NB4 (cell line): ENCODE measurements at regions not wholly inside any gene's neighbourhood (a gene's known extent, or its start where the extent isn't known, plus 50 kb on each side); places are given as distances from the start of the nearest gene placed in this dataset.

Experiments used
- DNase-seq: peaks from one replicate; pipeline ENCODE4 v3.0.0; 2010; ENCODE audit warnings: low read depth
- H3K4me3 ChIP-seq: one replicate; pipeline ENCODE4 v1.5.1; 2011; ENCODE audit warnings: mild to moderate bottlenecking, low read depth, low read length, moderate library complexity
- MYC ChIP-seq: IDR thresholded peaks from 2 replicates; pipeline ENCODE4 v1.6.1; 2011; ENCODE audit warnings: low read depth, low read length
- POLR2A ChIP-seq: IDR thresholded peaks from 2 replicates; pipeline ENCODE4 v1.6.1; 2011; ENCODE audit warnings: mild to moderate bottlenecking; ENCODE audit not compliant: insufficient read length; ENCODE audit errors: extremely low read depth
- TF ChIP-seq, protein P1 (sequence below): IDR thresholded peaks from one replicate; pipeline ENCODE4 v1.5.1; 2012; ENCODE audit warnings: low read depth, low read length
- TF ChIP-seq, protein P2 (sequence below): IDR thresholded peaks from 2 replicates; pipeline ENCODE4 v1.6.1; 2011; ENCODE audit warnings: low read depth, low read length

DNA sequence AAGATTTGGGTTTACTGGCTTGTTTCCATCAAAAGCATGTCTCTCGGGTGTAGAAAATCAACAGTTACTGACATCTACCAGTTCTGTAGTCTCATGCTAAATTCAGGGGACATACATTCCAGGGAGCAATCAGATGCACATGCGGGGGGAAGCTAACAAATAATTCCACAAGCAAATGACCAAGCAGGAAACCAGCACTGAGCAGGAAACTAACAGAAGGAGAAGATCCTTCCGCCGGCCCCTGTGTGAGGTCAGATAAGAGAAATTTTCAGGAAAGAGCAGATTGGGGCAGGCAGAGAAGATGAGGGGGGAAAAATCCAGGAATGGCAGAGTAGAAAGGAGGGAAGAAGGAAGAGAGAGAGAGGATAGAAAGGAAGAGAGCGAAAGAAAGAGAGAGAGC is 127.6 kb upstream of the TMCC3 start:
- DNase-seq, result no peak
- H3K4me3 ChIP-seq, result no peak overlapping the region
- TF ChIP-seq, protein P1, sequence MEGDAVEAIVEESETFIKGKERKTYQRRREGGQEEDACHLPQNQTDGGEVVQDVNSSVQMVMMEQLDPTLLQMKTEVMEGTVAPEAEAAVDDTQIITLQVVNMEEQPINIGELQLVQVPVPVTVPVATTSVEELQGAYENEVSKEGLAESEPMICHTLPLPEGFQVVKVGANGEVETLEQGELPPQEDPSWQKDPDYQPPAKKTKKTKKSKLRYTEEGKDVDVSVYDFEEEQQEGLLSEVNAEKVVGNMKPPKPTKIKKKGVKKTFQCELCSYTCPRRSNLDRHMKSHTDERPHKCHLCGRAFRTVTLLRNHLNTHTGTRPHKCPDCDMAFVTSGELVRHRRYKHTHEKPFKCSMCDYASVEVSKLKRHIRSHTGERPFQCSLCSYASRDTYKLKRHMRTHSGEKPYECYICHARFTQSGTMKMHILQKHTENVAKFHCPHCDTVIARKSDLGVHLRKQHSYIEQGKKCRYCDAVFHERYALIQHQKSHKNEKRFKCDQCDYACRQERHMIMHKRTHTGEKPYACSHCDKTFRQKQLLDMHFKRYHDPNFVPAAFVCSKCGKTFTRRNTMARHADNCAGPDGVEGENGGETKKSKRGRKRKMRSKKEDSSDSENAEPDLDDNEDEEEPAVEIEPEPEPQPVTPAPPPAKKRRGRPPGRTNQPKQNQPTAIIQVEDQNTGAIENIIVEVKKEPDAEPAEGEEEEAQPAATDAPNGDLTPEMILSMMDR, result no peak
- TF ChIP-seq, protein P2, sequence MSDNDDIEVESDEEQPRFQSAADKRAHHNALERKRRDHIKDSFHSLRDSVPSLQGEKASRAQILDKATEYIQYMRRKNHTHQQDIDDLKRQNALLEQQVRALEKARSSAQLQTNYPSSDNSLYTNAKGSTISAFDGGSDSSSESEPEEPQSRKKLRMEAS, result no peak
- no peak for TF ChIP-seq POLR2A

DNA sequence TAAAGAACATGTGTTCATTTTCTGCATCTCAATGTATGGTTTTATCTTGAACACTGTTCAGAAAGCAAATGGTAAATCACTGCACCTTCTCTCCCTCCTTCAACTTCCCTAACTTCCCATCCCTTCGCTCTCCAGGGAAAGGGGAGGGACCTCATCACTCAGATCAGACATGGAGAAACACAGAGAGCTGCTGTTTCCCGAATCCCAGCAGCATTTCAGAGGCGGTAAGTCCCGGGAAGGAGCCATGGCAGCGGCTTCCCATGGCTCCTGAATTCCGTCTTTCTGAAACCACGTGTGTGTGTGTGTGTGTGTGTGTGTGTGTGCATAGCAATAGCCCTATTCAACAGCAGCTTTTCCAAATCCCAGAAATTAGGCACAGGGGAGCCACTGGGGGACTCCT is 125.4 kb upstream of the TMCC3 start:
- TF ChIP-seq, protein P2, result no peak
- TF ChIP-seq POLR2A (no peak), MYC (no peak)
- TF ChIP-seq, protein P1, result no peak
- no peak overlapping the region for H3K4me3 ChIP-seq
- no peak for DNase-seq

DNA sequence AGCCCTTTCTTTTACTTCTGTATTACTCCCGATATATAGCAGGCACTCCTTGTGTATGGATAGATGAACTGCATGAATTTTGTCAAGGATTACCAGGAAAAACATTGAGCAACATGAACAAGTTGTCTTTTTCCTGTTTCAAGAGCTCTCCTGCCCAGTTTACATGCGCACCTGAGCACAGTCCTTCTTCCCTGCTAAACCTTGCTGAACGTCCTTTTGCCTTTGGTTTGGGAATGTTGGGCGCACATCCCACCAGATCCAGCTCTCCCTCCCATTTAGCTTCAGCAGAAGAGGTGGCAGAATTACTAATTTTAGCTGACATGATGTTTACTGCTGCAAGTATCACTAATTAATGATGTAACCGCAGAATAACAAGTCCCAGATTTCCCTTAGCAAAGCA is 121.4 kb upstream of the TMCC3 start:
- no peak for TF ChIP-seq MYC
- TF ChIP-seq, protein P2, result no peak
- no peak overlapping the region for H3K4me3 ChIP-seq

DNA sequence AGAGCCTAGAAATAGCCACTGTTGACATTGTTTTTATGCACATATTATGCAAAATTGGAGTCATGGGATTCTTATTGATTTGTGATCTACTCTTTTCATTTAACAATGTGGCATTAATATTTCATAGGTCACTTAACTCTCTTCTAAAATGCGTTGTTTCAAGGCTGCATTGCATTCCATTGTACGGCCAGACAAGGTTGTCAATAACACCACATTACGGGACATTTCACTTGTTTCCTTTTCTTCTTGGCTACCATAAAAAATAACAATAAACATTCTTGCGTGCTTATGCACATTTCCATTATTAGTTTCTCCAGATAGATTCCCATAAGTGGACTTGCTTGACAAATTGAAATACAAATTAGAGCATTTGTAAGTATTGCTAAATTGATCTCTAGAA is 120.8 kb upstream of the TMCC3 start:
- no peak for TF ChIP-seq POLR2A
- TF ChIP-seq, protein P2, result no peak
- TF ChIP-seq, protein P1, result no peak

More for the DNA sequence above, 121.4 kb upstream of the TMCC3 start:
- DNase-seq, result no peak

DNA sequence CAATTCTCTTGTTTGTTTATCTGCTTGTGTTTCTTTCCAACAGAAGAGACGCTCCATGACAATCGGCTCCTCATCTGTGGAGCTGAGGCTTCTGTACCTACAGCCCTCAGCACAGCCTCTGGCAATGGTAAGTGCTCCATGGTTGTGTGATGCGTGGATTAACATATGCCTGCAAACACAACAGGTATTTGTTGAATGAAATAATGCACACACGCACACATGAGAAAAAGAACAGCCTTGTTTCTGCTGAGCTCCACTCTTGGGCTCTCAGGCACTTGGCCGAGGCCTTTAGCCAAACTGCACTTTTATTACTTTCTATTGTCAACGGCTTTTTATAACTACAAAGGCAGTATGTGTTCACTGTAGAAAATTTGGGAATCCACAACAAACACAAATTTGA is 120.4 kb upstream of the TMCC3 start:
- H3K4me3 ChIP-seq, result no peak overlapping the region
- DNase-seq, result no peak
- TF ChIP-seq MYC, result no peak
- no peak for TF ChIP-seq POLR2A
- TF ChIP-seq, protein P1, result no peak
- TF ChIP-seq, protein P2, result no peak

More for the DNA sequence above, 120.8 kb upstream of the TMCC3 start:
- no peak for DNase-seq
- no peak overlapping the region for H3K4me3 ChIP-seq

DNA sequence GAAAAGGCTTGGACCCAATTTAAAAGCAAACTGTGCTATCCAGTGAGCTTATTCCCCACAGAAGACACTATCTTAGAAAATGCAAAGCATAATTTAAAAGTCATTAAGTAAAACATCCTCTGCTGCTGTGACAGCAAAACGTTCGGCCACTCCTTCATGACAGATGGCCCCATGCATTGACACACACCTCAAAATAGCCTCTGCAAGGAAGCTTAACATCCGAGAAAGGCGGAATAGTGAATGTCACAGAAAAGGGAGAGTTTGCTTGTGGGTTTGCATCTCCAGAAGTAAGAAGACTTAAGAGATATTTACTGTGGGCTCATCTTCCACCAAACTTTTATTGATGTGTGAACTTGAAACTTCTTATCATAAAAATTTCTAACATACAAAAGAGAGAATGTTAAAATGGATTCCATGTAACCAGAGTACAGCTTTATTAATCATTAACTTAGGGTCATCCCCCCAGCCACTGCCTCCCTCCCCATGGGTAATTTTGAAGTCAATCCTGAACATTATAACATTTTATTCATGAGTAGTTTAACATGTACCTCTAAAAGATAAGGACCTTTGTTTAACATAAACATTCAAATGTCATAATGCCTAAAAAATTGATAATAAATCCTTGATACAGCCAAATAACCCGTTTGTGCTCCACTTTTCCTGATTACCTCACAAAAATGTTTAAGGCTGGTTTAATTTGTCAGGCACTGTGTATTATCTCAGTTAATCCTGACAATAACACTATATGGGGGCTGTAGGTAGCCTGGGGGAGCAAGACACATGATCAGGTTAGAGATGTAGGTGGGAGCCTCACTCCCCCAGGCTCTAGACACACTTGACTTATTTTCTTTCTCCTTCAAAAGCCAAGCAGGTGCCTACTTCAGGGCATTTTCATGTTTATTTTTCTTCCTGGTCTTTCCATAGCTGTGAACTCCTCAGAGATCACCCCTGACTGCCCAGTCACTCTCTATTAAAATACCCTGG is 119.7 kb upstream of the TMCC3 start:
- TF ChIP-seq POLR2A, result no peak
- TF ChIP-seq, protein P1, result no peak
- TF ChIP-seq, protein P2, result peak; percentile 44; the same call in 1 of the 2 replicates
- TF ChIP-seq MYC, result 0 out of 2 replicates have a peak, but pooled peaks have one; percentile 22
- DNase-seq, result peak; percentile 73
- H3K4me3 ChIP-seq, result peak overlapping the region; percentile 58
